ENCODE measurements at regions not wholly inside any gene's neighbourhood (a gene's known extent, or its start where the extent isn't known, plus 50 kb on each side); places are given as distances from the start of the nearest gene placed in this dataset.

DNA sequence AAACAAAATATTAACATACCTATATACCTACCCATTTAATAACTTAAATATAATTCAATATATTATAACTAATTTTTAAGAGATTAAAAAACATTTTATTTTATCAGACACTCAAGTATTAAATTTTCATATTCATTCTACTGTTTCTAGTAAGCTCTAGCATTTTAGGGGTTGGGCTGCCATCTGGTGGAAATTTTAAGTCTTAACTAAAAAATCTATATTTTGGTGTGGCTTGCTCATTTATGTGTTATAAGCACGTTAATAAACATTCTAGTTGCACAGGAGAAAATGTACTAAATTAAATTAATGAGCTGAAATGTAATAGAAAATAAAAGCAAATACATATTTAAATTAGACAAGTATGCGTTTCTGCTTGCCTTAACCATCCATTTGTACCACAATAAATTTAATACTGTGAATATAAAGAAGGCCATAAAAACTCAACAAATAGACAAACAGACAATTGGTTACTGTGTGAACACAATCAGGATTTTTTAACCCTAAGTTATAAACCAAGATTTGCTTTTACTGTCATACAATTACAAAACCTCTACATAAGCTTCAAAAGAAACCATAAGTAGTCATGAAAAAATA lies 1728.3 kb upstream of the CDH9 start:
- no peak overlapping the region for H2AK5ac ChIP-seq (ENCODE audit: insufficient read length, low read length)
- H3K14ac ChIP-seq (ENCODE audit: insufficient read depth, low read length) = no peak overlapping the region
- no peaks in the 10 kb centered on the region for H3K36me3 Mint-ChIP-seq (ENCODE audit: insufficient read depth in 1 of 3, low read depth in 3 of 3)
- no peaks in the 10 kb centered on the region for H3K79me1 ChIP-seq (ENCODE audit: insufficient read depth, low read depth, low read length, poor library complexity, severe bottlenecking)
- no peaks in the 10 kb centered on the region for H4K20me1 ChIP-seq (ENCODE audit: control insufficient read depth, insufficient read depth, insufficient read length)
- no peaks in the 10 kb centered on the region for H3K9me3 Mint-ChIP-seq
- no peak overlapping the region for H4K5ac ChIP-seq (ENCODE audit: insufficient read length, low read depth, low read length)
- no peaks in the 10 kb centered on the region for H3K27me3 Mint-ChIP-seq (ENCODE audit: low read depth)
- H2AFZ ChIP-seq (ENCODE audit: low read length) = no peak overlapping the region
- no peak overlapping the region for H3K27ac Mint-ChIP-seq
- H2BK12ac ChIP-seq (ENCODE audit: insufficient read length, low read depth, low read length) = no peak overlapping the region
- H3K23me2 ChIP-seq (ENCODE audit: insufficient read length, low read depth, low read length, poor library complexity, severe bottlenecking) = no peaks in the 10 kb centered on the region
- peaks cover 6% of the 10 kb centered on the region in 2 experiments for H3K4me1 Mint-ChIP-seq
- H3K27me3 ChIP-seq (ENCODE audit: insufficient read depth, low read length) = no peaks in the 10 kb centered on the region
- H3K9me3 ChIP-seq (ENCODE audit: control insufficient read depth, low read depth, low read length) = no peaks in the 10 kb centered on the region
- TF ChIP-seq, protein P1, sequence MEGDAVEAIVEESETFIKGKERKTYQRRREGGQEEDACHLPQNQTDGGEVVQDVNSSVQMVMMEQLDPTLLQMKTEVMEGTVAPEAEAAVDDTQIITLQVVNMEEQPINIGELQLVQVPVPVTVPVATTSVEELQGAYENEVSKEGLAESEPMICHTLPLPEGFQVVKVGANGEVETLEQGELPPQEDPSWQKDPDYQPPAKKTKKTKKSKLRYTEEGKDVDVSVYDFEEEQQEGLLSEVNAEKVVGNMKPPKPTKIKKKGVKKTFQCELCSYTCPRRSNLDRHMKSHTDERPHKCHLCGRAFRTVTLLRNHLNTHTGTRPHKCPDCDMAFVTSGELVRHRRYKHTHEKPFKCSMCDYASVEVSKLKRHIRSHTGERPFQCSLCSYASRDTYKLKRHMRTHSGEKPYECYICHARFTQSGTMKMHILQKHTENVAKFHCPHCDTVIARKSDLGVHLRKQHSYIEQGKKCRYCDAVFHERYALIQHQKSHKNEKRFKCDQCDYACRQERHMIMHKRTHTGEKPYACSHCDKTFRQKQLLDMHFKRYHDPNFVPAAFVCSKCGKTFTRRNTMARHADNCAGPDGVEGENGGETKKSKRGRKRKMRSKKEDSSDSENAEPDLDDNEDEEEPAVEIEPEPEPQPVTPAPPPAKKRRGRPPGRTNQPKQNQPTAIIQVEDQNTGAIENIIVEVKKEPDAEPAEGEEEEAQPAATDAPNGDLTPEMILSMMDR (conservative IDR thresholded peaks at IDR 0.05) = peak; percentile 78
- no peak overlapping the region for H3K4me3 Mint-ChIP-seq
- DNase-seq = no peak
- H3K18ac ChIP-seq (ENCODE audit: insufficient read length, low read depth, low read length) = no peak overlapping the region
- H2BK20ac ChIP-seq (ENCODE audit: low read depth, low read length, poor library complexity, severe bottlenecking) = no peak overlapping the region
- H4K91ac ChIP-seq (ENCODE audit: insufficient read length, low read depth, low read length) = no peak overlapping the region
- no peak overlapping the region for H3K4ac ChIP-seq (ENCODE audit: low read depth, low read length)
- H4K8ac ChIP-seq (replicated peaks; ENCODE audit: insufficient read length, low read depth, low read length) = no peak overlapping the region
- no peak overlapping the region for H3T11ph ChIP-seq (ENCODE audit: low read length)
- H2BK120ac ChIP-seq (ENCODE audit: low read depth, low read length, poor library complexity, severe bottlenecking) = no peak overlapping the region
- no CpG with 5 or more reads among the region's 2 CpGs for WGBS (ENCODE audit: extremely low coverage, insufficient read length, low lambda C conversion rate)
- no peak overlapping the region for H3K4me2 ChIP-seq (ENCODE audit: insufficient read depth, insufficient read length, low read length)
- no peak overlapping the region for H2BK15ac ChIP-seq (ENCODE audit: low read depth, low read length)
- H3K56ac ChIP-seq (ENCODE audit: insufficient read length, low read depth, low read length) = no peak overlapping the region
- H3K79me2 ChIP-seq (ENCODE audit: insufficient read depth, low read length) = no peaks in the 10 kb centered on the region
- H3K9ac ChIP-seq (ENCODE audit: extremely low read depth, insufficient read length, low read length) = no peak overlapping the region
- no peaks in the 10 kb centered on the region for H3K4me1 ChIP-seq (ENCODE audit: insufficient read depth, low read length)
- H3K27ac ChIP-seq (ENCODE audit: insufficient read length, low read depth, low read length) = no peak overlapping the region
- H2BK5ac ChIP-seq (ENCODE audit: insufficient read length, low read length) = no peak overlapping the region
- no peak overlapping the region for H3K23ac ChIP-seq (ENCODE audit: insufficient read length, low read depth, low read length)

All from H9 (cell line).